ENCODE measurements at regions not wholly inside any gene's neighbourhood (a gene's known extent, or its start where the extent isn't known, plus 50 kb on each side); places are given as distances from the start of the nearest gene placed in this dataset.

- Histone ChIP-seq H3K36me3 (ENCODE audit: control insufficient read depth, insufficient read depth, low read length) (no peaks in the 10 kb centered on the region), H3K9me3 (ENCODE audit: control insufficient read depth, insufficient read depth, low read depth, low read length) (no peaks in the 10 kb centered on the region), H3K4me1 (ENCODE audit: control insufficient read depth, insufficient read depth, low read length) (no peaks in the 10 kb centered on the region), H3K4me3 (ENCODE audit: low read depth in 2 of 2, low read length in 2 of 2) (no peak overlapping the region), H3K27me3 (ENCODE audit: control insufficient read depth, insufficient read depth, low read length) (no peaks in the 10 kb centered on the region; the same call in 1 of the 2 replicates), H3K27ac (ENCODE audit: low read length) (no peak overlapping the region)
- intact Hi-C loops (cut with micrococcal nuclease; ENCODE audit: unreplicated experiment) (no loop called here), in situ Hi-C loops (cut with HindIII; ENCODE audit: low pct_unique_long_range_greater_than_20kb, low sequenced_read_pairs) (no loop called here)
- TF ChIP-seq, protein P1, sequence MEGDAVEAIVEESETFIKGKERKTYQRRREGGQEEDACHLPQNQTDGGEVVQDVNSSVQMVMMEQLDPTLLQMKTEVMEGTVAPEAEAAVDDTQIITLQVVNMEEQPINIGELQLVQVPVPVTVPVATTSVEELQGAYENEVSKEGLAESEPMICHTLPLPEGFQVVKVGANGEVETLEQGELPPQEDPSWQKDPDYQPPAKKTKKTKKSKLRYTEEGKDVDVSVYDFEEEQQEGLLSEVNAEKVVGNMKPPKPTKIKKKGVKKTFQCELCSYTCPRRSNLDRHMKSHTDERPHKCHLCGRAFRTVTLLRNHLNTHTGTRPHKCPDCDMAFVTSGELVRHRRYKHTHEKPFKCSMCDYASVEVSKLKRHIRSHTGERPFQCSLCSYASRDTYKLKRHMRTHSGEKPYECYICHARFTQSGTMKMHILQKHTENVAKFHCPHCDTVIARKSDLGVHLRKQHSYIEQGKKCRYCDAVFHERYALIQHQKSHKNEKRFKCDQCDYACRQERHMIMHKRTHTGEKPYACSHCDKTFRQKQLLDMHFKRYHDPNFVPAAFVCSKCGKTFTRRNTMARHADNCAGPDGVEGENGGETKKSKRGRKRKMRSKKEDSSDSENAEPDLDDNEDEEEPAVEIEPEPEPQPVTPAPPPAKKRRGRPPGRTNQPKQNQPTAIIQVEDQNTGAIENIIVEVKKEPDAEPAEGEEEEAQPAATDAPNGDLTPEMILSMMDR (IDR thresholded peaks at IDR 0.05), result no peak
- TF ChIP-seq POLR2AphosphoS5 (IDR thresholded peaks at IDR 0.05; ENCODE audit: low read depth, low read length) (no peak), SIN3A (IDR thresholded peaks at IDR 0.05; ENCODE audit: borderline replicate concordance, insufficient read depth, low read depth, low read length) (no peak), TCF7L2 (IDR thresholded peaks at IDR 0.05; ENCODE audit: low read depth, low read length) (no peak)
- TF ChIP-seq, protein P2, sequence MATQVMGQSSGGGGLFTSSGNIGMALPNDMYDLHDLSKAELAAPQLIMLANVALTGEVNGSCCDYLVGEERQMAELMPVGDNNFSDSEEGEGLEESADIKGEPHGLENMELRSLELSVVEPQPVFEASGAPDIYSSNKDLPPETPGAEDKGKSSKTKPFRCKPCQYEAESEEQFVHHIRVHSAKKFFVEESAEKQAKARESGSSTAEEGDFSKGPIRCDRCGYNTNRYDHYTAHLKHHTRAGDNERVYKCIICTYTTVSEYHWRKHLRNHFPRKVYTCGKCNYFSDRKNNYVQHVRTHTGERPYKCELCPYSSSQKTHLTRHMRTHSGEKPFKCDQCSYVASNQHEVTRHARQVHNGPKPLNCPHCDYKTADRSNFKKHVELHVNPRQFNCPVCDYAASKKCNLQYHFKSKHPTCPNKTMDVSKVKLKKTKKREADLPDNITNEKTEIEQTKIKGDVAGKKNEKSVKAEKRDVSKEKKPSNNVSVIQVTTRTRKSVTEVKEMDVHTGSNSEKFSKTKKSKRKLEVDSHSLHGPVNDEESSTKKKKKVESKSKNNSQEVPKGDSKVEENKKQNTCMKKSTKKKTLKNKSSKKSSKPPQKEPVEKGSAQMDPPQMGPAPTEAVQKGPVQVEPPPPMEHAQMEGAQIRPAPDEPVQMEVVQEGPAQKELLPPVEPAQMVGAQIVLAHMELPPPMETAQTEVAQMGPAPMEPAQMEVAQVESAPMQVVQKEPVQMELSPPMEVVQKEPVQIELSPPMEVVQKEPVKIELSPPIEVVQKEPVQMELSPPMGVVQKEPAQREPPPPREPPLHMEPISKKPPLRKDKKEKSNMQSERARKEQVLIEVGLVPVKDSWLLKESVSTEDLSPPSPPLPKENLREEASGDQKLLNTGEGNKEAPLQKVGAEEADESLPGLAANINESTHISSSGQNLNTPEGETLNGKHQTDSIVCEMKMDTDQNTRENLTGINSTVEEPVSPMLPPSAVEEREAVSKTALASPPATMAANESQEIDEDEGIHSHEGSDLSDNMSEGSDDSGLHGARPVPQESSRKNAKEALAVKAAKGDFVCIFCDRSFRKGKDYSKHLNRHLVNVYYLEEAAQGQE (IDR thresholded peaks at IDR 0.05; ENCODE audit: insufficient read depth in 1 of 2, low read depth in 2 of 2, low read length in 1 of 2), result no peak
- no peak for ATAC-seq
- DNase-seq (ENCODE audit: low read depth, low spot score), result no peak
- POLR2A ChIA-PET, result no interaction called here
- no TSS peak for BruUV-seq (replicated peaks)
- CTCF ChIA-PET, result no interaction called here
Observed at GRCh38 chr1:3978196-3978989, 78.3 kb upstream of the C1orf174 start.

DNA sequence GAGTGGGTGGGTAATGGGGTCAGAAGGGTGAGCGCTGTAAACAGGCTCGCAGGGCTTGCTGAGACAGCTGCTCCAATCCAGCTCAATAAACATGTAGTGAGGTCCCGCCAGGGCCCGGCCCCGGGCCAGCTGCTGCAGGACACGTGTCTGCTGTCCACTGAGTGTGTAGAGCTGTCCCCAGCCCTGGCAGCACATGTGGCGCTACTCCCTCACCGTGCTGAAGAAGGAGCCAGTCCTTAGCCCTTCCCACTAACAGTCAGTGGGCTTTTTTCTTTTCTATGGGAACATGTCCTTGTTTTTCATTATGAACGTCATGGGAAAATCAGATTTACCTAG is 78.9 kb upstream of the C1orf174 start:
- intact Hi-C loops (cut with micrococcal nuclease; ENCODE audit: unreplicated experiment) (no loop called here), in situ Hi-C loops (cut with HindIII; ENCODE audit: low pct_unique_long_range_greater_than_20kb, low sequenced_read_pairs) (no loop called here)
- TF ChIP-seq, protein P1 (IDR thresholded peaks at IDR 0.05), result no peak
- TF ChIP-seq TCF7L2 (IDR thresholded peaks at IDR 0.05; ENCODE audit: low read depth, low read length) (no peak), POLR2AphosphoS5 (IDR thresholded peaks at IDR 0.05; ENCODE audit: low read depth, low read length) (no peak), SIN3A (IDR thresholded peaks at IDR 0.05; ENCODE audit: borderline replicate concordance, insufficient read depth, low read depth, low read length) (no peak)
- TF ChIP-seq, protein P2 (IDR thresholded peaks at IDR 0.05; ENCODE audit: insufficient read depth in 1 of 2, low read depth in 2 of 2, low read length in 1 of 2), result no peak
- ATAC-seq, result no peak
- no peaks in the 10 kb centered on the region for H3K36me3 ChIP-seq (ENCODE audit: control insufficient read depth, insufficient read depth, low read length)
- no peak overlapping the region for H3K27ac ChIP-seq (ENCODE audit: low read length)
- H3K4me3 ChIP-seq (ENCODE audit: low read depth in 2 of 2, low read length in 2 of 2), result no peak overlapping the region
- BruUV-seq (replicated peaks), result no TSS peak
- CTCF ChIA-PET, result no interaction called here
- POLR2A ChIA-PET, result no interaction called here
- H3K27me3 ChIP-seq (ENCODE audit: control insufficient read depth, insufficient read depth, low read length), result no peaks in the 10 kb centered on the region; the same call in 1 of the 2 replicates
- no peaks in the 10 kb centered on the region for H3K4me1 ChIP-seq (ENCODE audit: control insufficient read depth, insufficient read depth, low read length)
- no peak for DNase-seq (ENCODE audit: low read depth, low spot score)
- no peaks in the 10 kb centered on the region for H3K9me3 ChIP-seq (ENCODE audit: control insufficient read depth, insufficient read depth, low read depth, low read length)

All from Panc1 (cell line).